ENCODE measurements at regions not wholly inside any gene's neighbourhood (a gene's known extent, or its start where the extent isn't known, plus 50 kb on each side); places are given as distances from the start of the nearest gene placed in this dataset.

- Histone ChIP-seq H3K4me3 (ENCODE audit: insufficient read length, low read depth) (no peak overlapping the region), H3K9me3 (ENCODE audit: insufficient read depth, low read length) (no peaks in the 10 kb centered on the region), H3K36me3 (ENCODE audit: insufficient read depth, insufficient read length, low read length) (no peaks in the 10 kb centered on the region), H3K9ac (ENCODE audit: insufficient read length, low read depth) (no peak overlapping the region), H3K4me1 (ENCODE audit: insufficient read depth, insufficient read length) (peaks cover 8% of the 10 kb centered on the region), H3K27me3 (ENCODE audit: insufficient read depth, insufficient read length) (no peaks in the 10 kb centered on the region)
- no peak for TF ChIP-seq SUZ12 (IDR thresholded peaks at IDR 0.05; ENCODE audit: extremely low read depth, insufficient read depth, insufficient read length)
- no peak for DNase-seq (ENCODE audit: low read depth, low spot score)
Observed at GRCh38 chrX:43551590-43551989, 104.5 kb upstream of the MAOA start.

GRCh38 chrX:43552156-43552555 lies 103.9 kb upstream of the MAOA start:
- Histone ChIP-seq H3K4me1 (ENCODE audit: insufficient read depth, insufficient read length) (peaks cover 8% of the 10 kb centered on the region), H3K27me3 (ENCODE audit: insufficient read depth, insufficient read length) (no peaks in the 10 kb centered on the region), H3K36me3 (ENCODE audit: insufficient read depth, insufficient read length, low read length) (no peaks in the 10 kb centered on the region), H3K4me3 (ENCODE audit: insufficient read length, low read depth) (no peak overlapping the region), H3K9ac (ENCODE audit: insufficient read length, low read depth) (no peak overlapping the region), H3K9me3 (ENCODE audit: insufficient read depth, low read length) (no peaks in the 10 kb centered on the region)
- TF ChIP-seq ZNF274 (IDR thresholded peaks at IDR 0.05; ENCODE audit: low read depth, low read length) (no peak), SUZ12 (IDR thresholded peaks at IDR 0.05; ENCODE audit: extremely low read depth, insufficient read depth, insufficient read length) (no peak), YY1 (IDR thresholded peaks at IDR 0.05; ENCODE audit: insufficient read depth, insufficient read length) (no peak)
- DNase-seq (ENCODE audit: low read depth, low spot score), result no peak

GRCh38 chrX:43552703-43553102 lies 103.4 kb upstream of the MAOA start:
- no peak overlapping the region for H3K9ac ChIP-seq (ENCODE audit: insufficient read length, low read depth)
- TF ChIP-seq SUZ12 (IDR thresholded peaks at IDR 0.05; ENCODE audit: extremely low read depth, insufficient read depth, insufficient read length) (no peak), ZNF274 (IDR thresholded peaks at IDR 0.05; ENCODE audit: low read depth, low read length) (no peak), YY1 (IDR thresholded peaks at IDR 0.05; ENCODE audit: insufficient read depth, insufficient read length) (no peak)
- no peaks in the 10 kb centered on the region for H3K27me3 ChIP-seq (ENCODE audit: insufficient read depth, insufficient read length)
- no peaks in the 10 kb centered on the region for H3K36me3 ChIP-seq (ENCODE audit: insufficient read depth, insufficient read length, low read length)
- no peak for DNase-seq (ENCODE audit: low read depth, low spot score)
- no peaks in the 10 kb centered on the region for H3K9me3 ChIP-seq (ENCODE audit: insufficient read depth, low read length)
- H3K4me1 ChIP-seq (ENCODE audit: insufficient read depth, insufficient read length), result peaks cover 8% of the 10 kb centered on the region
- no peak overlapping the region for H3K4me3 ChIP-seq (ENCODE audit: insufficient read length, low read depth)

DNA sequence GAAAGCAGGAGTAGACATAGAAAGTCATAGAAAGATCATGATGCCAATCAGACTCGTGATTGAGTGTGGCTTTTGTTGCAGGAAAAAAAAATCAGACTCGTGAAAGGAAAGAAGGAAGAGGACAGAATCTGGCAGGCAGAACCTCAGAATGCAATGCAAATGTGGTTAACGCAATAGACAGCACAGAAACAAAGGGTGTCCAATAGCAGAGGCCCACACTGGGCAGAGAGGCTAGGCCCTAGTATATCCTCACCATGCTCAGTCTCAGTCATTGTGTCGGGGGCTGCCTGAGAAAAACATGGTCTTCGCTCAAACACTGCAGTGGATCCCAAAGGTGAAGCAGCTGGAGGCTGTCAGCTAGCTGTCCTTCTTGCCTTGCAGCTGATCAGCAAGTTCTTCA lies 102.8 kb upstream of the MAOA start:
- Histone ChIP-seq H3K9ac (ENCODE audit: insufficient read length, low read depth) (no peak overlapping the region), H3K4me3 (ENCODE audit: insufficient read length, low read depth) (no peak overlapping the region), H3K9me3 (ENCODE audit: insufficient read depth, low read length) (no peaks in the 10 kb centered on the region), H3K4me1 (ENCODE audit: insufficient read depth, insufficient read length) (peaks cover 8% of the 10 kb centered on the region), H3K27me3 (ENCODE audit: insufficient read depth, insufficient read length) (no peaks in the 10 kb centered on the region), H3K36me3 (ENCODE audit: insufficient read depth, insufficient read length, low read length) (no peaks in the 10 kb centered on the region)
- no peak for TF ChIP-seq SUZ12 (IDR thresholded peaks at IDR 0.05; ENCODE audit: extremely low read depth, insufficient read depth, insufficient read length)
- TF ChIP-seq ZNF274 (IDR thresholded peaks at IDR 0.05; ENCODE audit: low read depth, low read length), result no peak
- TF ChIP-seq YY1 (IDR thresholded peaks at IDR 0.05; ENCODE audit: insufficient read depth, insufficient read length), result no peak
- DNase-seq (ENCODE audit: low read depth, low spot score), result no peak

DNA sequence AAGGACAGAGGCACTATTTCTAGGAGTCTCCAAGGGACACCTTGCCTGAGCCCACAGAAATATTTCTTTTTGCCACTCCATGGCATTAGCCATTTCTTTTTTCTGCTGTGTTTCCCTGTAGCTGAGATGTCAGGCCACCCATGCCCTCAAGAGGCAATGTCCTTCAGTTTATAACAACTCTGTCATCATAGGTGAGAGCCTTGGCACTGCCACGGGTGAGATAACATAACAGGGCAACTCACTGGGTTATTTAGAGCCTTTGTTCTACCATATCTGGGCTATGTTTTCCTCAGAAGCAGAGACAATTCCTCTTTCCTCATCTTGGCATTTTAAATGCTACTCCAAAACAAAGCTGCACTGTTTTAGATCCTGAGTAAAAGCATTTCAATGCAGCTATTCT lies 99.9 kb upstream of the MAOA start:
- no peak overlapping the region for H3K9ac ChIP-seq (ENCODE audit: insufficient read length, low read depth)
- no peak for DNase-seq (ENCODE audit: low read depth, low spot score)
- no peaks in the 10 kb centered on the region for H3K36me3 ChIP-seq (ENCODE audit: insufficient read depth, insufficient read length, low read length)
- H3K4me1 ChIP-seq (ENCODE audit: insufficient read depth, insufficient read length), result peaks cover 8% of the 10 kb centered on the region
- no peaks in the 10 kb centered on the region for H3K27me3 ChIP-seq (ENCODE audit: insufficient read depth, insufficient read length)
- no peaks in the 10 kb centered on the region for H3K9me3 ChIP-seq (ENCODE audit: insufficient read depth, low read length)
- no peak overlapping the region for H3K4me3 ChIP-seq (ENCODE audit: insufficient read length, low read depth)
- TF ChIP-seq ZNF274 (IDR thresholded peaks at IDR 0.05; ENCODE audit: low read depth, low read length) (no peak), SUZ12 (IDR thresholded peaks at IDR 0.05; ENCODE audit: extremely low read depth, insufficient read depth, insufficient read length) (no peak), YY1 (IDR thresholded peaks at IDR 0.05; ENCODE audit: insufficient read depth, insufficient read length) (no peak)

DNA sequence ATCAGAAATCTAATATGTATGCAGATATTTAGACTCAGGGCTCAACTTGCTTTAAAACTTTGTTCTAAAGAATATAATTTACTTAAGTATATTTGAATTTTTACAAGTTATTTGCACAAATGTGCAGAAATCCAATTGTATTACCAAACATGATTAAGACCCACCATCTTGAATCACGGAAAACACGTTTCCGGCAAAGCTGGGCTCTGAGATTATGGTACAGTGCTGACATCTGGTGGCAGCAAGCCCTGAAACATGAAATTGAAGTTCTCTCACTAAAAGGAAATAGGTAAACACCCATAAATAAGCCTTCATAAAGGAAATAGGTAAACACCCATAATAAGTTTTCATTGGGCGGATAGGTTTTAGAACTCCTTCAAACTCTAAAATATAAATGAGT lies 98.3 kb upstream of the MAOA start:
- H3K9me3 ChIP-seq (ENCODE audit: insufficient read depth, low read length), result no peaks in the 10 kb centered on the region
- no peaks in the 10 kb centered on the region for H3K27me3 ChIP-seq (ENCODE audit: insufficient read depth, insufficient read length)
- H3K36me3 ChIP-seq (ENCODE audit: insufficient read depth, insufficient read length, low read length), result no peaks in the 10 kb centered on the region
- TF ChIP-seq YY1 (IDR thresholded peaks at IDR 0.05; ENCODE audit: insufficient read depth, insufficient read length) (no peak), SUZ12 (IDR thresholded peaks at IDR 0.05; ENCODE audit: extremely low read depth, insufficient read depth, insufficient read length) (no peak), ZNF274 (IDR thresholded peaks at IDR 0.05; ENCODE audit: low read depth, low read length) (no peak)
- H3K9ac ChIP-seq (ENCODE audit: insufficient read length, low read depth), result no peak overlapping the region
- peak; percentile 43 for DNase-seq (ENCODE audit: low read depth, low spot score)
- H3K4me1 ChIP-seq (ENCODE audit: insufficient read depth, insufficient read length), result peaks cover 8% of the 10 kb centered on the region
- no peak overlapping the region for H3K4me3 ChIP-seq (ENCODE audit: insufficient read length, low read depth)

DNA sequence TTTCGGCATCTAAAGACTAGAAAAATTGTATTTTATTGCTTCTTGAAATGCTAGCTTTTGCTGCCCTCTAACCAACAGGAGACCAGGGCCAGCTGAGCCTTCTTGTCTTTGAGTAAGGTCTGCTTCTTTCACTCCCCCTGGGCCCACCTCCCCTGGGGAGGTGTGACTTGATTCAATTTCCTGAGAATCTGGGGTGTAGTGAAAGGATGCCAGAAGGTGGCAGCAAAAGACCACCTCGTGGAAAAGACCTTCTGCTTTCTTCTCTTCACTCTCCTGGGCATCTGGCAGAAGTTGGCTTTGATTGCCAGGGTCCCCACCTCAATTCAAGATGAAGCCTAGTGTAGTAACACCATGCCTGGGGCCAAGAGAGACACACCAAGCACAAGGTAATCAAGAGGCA lies 96.5 kb upstream of the MAOA start:
- Histone ChIP-seq H3K4me3 (ENCODE audit: insufficient read length, low read depth) (no peak overlapping the region), H3K27me3 (ENCODE audit: insufficient read depth, insufficient read length) (no peaks in the 10 kb centered on the region), H3K4me1 (ENCODE audit: insufficient read depth, insufficient read length) (no peaks in the 10 kb centered on the region), H3K36me3 (ENCODE audit: insufficient read depth, insufficient read length, low read length) (no peaks in the 10 kb centered on the region), H3K9me3 (ENCODE audit: insufficient read depth, low read length) (no peaks in the 10 kb centered on the region), H3K9ac (ENCODE audit: insufficient read length, low read depth) (no peak overlapping the region)
- DNase-seq (ENCODE audit: low read depth, low spot score), result peak; percentile 59
- TF ChIP-seq SUZ12 (IDR thresholded peaks at IDR 0.05; ENCODE audit: extremely low read depth, insufficient read depth, insufficient read length), result no peak
- TF ChIP-seq YY1 (IDR thresholded peaks at IDR 0.05; ENCODE audit: insufficient read depth, insufficient read length), result no peak
- TF ChIP-seq ZNF274 (IDR thresholded peaks at IDR 0.05; ENCODE audit: low read depth, low read length), result no peak

Data from NT2/D1 (cell line).